Neural progenitor cell (in vitro differentiated cells): ENCODE measurements at regions not wholly inside any gene's neighbourhood (a gene's known extent, or its start where the extent isn't known, plus 50 kb on each side); places are given as distances from the start of the nearest gene placed in this dataset.

Source experiments
- DNase-seq: peaks from one replicate; pipeline ENCODE4 v3.0.0-alpha.2; 2016; ENCODE audit warnings: low spot score
- H2AFZ ChIP-seq: fragments of 200-600 bp; sonication (generic); replicated peaks from 2 replicates; pipeline ENCODE4 v1.6.1; 2016; ENCODE audit warnings: antibody characterized with exemption
- H3F3A ChIP-seq: fragments of 200-600 bp; sonication (generic); 2 replicates; pipeline ENCODE4 v1.6.1; 2016; ENCODE audit warnings: antibody characterized with exemption, low read depth
- H3K27ac ChIP-seq: fragments of 200-600 bp; sonication (generic); 2 replicates; pipeline ENCODE4 v1.5.1; 2016; ENCODE audit warnings: mild to moderate bottlenecking
- H3K27me3 ChIP-seq: fragments of 200-600 bp; sonication (generic); 2 replicates; pipeline ENCODE4 v1.6.1; 2016; ENCODE audit warnings: mild to moderate bottlenecking, moderate library complexity
- H3K36me3 ChIP-seq: fragments of 200-600 bp; sonication (generic); 2 replicates; pipeline ENCODE4 v1.5.1; 2016
- H3K4me1 ChIP-seq: fragments of 200-600 bp; sonication (generic); 2 replicates; pipeline ENCODE4 v1.6.1; 2016; ENCODE audit warnings: mixed run types
- H3K4me2 ChIP-seq: fragments of 200-600 bp; sonication (generic); 2 replicates; pipeline ENCODE4 v1.6.1; 2016
- H3K4me3 ChIP-seq: fragments of 200-600 bp; sonication (generic); 2 replicates; pipeline ENCODE4 v1.5.1; 2016
- H3K79me2 ChIP-seq: fragments of 200-600 bp; sonication (generic); 2 replicates; pipeline ENCODE4 v1.6.1; 2016; ENCODE audit warnings: low read depth
- H3K9ac ChIP-seq: fragments of 200-600 bp; sonication (generic); 2 replicates; pipeline ENCODE4 v1.6.1; 2016
- H3K9me3 ChIP-seq: fragments of 200-600 bp; sonication (generic); 2 replicates; pipeline ENCODE4 v1.5.1; 2016; ENCODE audit warnings: low read depth
- H4K20me1 ChIP-seq: fragments of 200-600 bp; sonication (generic); 2 replicates; pipeline ENCODE4 v1.6.1; 2016; ENCODE audit warnings: low read depth
- H3K27ac Mint-ChIP-seq: 3 replicates; pipeline ENCODE4 v1.8.0; 2021; ENCODE audit warnings: mixed read lengths
- H3K27me3 Mint-ChIP-seq: 2 replicates; pipeline ENCODE4 v1.8.0; 2022; ENCODE audit warnings: low read depth, mild to moderate bottlenecking, inconsistent platforms, moderate library complexity, mixed read lengths; ENCODE audit not compliant: insufficient read depth
- H3K36me3 Mint-ChIP-seq: 3 replicates; pipeline ENCODE4 v1.8.0; 2021; ENCODE audit warnings: mixed read lengths
- H3K4me1 Mint-ChIP-seq: 3 replicates; pipeline ENCODE4 v1.8.0; 2021; ENCODE audit warnings: mixed read lengths
- H3K4me3 Mint-ChIP-seq: 3 replicates; pipeline ENCODE4 v1.8.0; 2021; ENCODE audit warnings: mild to moderate bottlenecking, moderate library complexity, mixed read lengths
- H3K9me3 Mint-ChIP-seq: 3 replicates; pipeline ENCODE4 v1.8.0; 2020; ENCODE audit warnings: mixed read lengths
- EZH2 ChIP-seq: fragments of 200-600 bp; sonication (generic); IDR thresholded peaks from 2 replicates; pipeline ENCODE4 v1.6.1; 2017; ENCODE audit warnings: antibody characterized with exemption, mild to moderate bottlenecking, moderate library complexity
- EZH2phosphoT487 ChIP-seq: fragments of 200-600 bp; sonication (generic); IDR thresholded peaks from 2 replicates; pipeline ENCODE4 v1.6.1; 2017; ENCODE audit warnings: antibody characterized with exemption
- TF ChIP-seq, protein P1 (sequence below): fragments of 200-600 bp; sonication (generic); IDR thresholded peaks from 2 replicates; pipeline ENCODE4 v1.5.1; 2017; ENCODE audit warnings: antibody characterized with exemption, mild to moderate bottlenecking

DNA sequence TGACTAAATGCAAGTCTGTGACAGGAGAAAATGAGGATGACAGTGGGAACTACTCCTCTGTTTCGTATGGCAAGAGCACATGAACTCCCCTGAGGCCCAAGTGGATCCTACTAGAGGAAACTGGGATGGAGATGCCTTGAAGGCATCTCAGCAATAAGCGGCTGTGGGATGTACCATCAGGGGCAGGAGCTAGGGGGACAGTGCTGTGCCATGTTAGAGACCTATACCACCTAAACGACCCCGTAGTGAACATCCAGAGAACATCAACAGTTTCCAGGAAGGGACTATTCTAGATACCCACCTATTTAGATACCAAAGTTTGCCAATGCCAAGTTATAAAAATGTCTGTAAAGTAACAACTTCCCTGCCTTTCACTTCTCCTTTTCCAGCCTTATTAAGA, 860.8 kb upstream of the ACVR2A start:
- H3K4me1 Mint-ChIP-seq = peaks cover 13% of the 10 kb centered on the region
- Histone ChIP-seq H3K36me3 (no peaks in the 10 kb centered on the region), H3K27ac (no peak overlapping the region), H3F3A (no peaks in the 10 kb centered on the region), H3K4me3 (no peak overlapping the region), H3K27me3 (no peaks in the 10 kb centered on the region), H3K9me3 (no peaks in the 10 kb centered on the region), H3K9ac (no peak overlapping the region), H4K20me1 (no peaks in the 10 kb centered on the region), H3K4me1 (peaks cover 3% of the 10 kb centered on the region), H3K4me2 (no peak overlapping the region), H3K79me2 (no peaks in the 10 kb centered on the region), H2AFZ (peak overlapping the region; percentile 17)
- no peaks in the 10 kb centered on the region for H3K9me3 Mint-ChIP-seq
- no peaks in the 10 kb centered on the region for H3K27me3 Mint-ChIP-seq
- H3K4me3 Mint-ChIP-seq = no peak overlapping the region
- TF ChIP-seq EZH2 (no peak), EZH2phosphoT487 (no peak)
- TF ChIP-seq, protein P1, sequence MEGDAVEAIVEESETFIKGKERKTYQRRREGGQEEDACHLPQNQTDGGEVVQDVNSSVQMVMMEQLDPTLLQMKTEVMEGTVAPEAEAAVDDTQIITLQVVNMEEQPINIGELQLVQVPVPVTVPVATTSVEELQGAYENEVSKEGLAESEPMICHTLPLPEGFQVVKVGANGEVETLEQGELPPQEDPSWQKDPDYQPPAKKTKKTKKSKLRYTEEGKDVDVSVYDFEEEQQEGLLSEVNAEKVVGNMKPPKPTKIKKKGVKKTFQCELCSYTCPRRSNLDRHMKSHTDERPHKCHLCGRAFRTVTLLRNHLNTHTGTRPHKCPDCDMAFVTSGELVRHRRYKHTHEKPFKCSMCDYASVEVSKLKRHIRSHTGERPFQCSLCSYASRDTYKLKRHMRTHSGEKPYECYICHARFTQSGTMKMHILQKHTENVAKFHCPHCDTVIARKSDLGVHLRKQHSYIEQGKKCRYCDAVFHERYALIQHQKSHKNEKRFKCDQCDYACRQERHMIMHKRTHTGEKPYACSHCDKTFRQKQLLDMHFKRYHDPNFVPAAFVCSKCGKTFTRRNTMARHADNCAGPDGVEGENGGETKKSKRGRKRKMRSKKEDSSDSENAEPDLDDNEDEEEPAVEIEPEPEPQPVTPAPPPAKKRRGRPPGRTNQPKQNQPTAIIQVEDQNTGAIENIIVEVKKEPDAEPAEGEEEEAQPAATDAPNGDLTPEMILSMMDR = no peak
- DNase-seq = no peak
- H3K36me3 Mint-ChIP-seq = no peaks in the 10 kb centered on the region
- no peak overlapping the region for H3K27ac Mint-ChIP-seq

DNA sequence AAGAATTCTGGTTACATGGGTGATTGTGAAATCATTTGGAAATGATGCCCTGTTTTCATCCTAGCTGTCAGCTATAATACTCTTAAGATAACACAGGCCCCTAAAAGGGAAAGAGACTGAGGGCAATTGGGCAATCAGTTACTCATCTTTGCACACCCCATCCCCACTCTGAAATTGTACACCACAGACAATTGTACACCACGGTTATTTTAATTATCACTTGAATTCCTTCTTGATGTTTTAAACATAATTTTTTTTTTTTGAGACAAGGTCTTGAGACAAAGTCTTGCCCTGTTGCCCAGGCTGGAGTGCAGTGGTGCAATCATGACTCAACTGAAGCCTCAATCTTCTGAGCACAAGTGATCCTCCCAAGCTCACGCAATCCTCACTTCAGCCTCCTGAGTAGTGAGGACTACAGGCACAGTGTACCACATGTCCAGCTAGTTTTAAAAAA, 862.4 kb upstream of the ACVR2A start:
- no peaks in the 10 kb centered on the region for H3K9me3 Mint-ChIP-seq
- H3K9me3 ChIP-seq = no peaks in the 10 kb centered on the region
- H3K27ac ChIP-seq = no peak overlapping the region
- peaks cover 10% of the 10 kb centered on the region for H3K4me1 ChIP-seq
- H3K4me3 Mint-ChIP-seq = no peak overlapping the region
- peaks cover 12% of the 10 kb centered on the region for H3K4me1 Mint-ChIP-seq
- TF ChIP-seq, protein P1 = no peak
- TF ChIP-seq EZH2 (no peak), EZH2phosphoT487 (no peak)
- H3F3A ChIP-seq = no peaks in the 10 kb centered on the region
- H2AFZ ChIP-seq = no peak overlapping the region
- DNase-seq = no peak
- no peak overlapping the region for H3K27ac Mint-ChIP-seq
- H3K36me3 ChIP-seq = no peaks in the 10 kb centered on the region
- H3K9ac ChIP-seq = no peak overlapping the region
- no peaks in the 10 kb centered on the region for H3K27me3 Mint-ChIP-seq
- H3K4me2 ChIP-seq = no peak overlapping the region
- no peaks in the 10 kb centered on the region for H3K36me3 Mint-ChIP-seq
- no peaks in the 10 kb centered on the region for H3K79me2 ChIP-seq
- no peaks in the 10 kb centered on the region for H4K20me1 ChIP-seq
- no peaks in the 10 kb centered on the region for H3K27me3 ChIP-seq
- H3K4me3 ChIP-seq = no peak overlapping the region

DNA sequence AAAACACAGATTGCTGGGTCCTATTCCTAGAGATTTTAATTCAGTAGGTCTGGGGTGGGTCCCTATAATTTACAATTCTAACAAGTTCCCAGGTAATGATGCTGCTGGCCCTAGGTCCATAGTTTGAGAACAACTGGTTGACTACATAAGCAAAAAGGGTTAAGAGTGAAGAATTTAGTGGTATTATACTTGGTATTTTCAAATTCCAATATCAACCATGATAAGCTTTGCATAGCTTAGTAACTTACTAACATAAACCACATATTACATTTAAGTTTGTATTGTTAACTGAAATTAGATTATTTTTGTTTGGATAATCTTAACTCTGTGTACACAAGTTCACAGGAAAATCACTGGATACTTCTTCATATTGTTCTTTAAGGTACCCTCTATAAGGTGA, 862.9 kb upstream of the ACVR2A start:
- H3K4me3 ChIP-seq = no peak overlapping the region
- peaks cover 10% of the 10 kb centered on the region for H3K4me1 ChIP-seq
- no peak overlapping the region for H3K9ac ChIP-seq
- no peaks in the 10 kb centered on the region for H3K36me3 Mint-ChIP-seq
- H3K79me2 ChIP-seq = no peaks in the 10 kb centered on the region
- H3K4me2 ChIP-seq = no peak overlapping the region
- H3F3A ChIP-seq = no peaks in the 10 kb centered on the region
- no peaks in the 10 kb centered on the region for H3K27me3 ChIP-seq
- no peak for DNase-seq
- no peaks in the 10 kb centered on the region for H3K36me3 ChIP-seq
- TF ChIP-seq, protein P1 = no peak
- TF ChIP-seq EZH2phosphoT487 (no peak), EZH2 (no peak)
- no peak overlapping the region for H3K27ac Mint-ChIP-seq
- no peak overlapping the region for H2AFZ ChIP-seq
- no peak overlapping the region for H3K4me3 Mint-ChIP-seq
- no peaks in the 10 kb centered on the region for H3K27me3 Mint-ChIP-seq
- no peaks in the 10 kb centered on the region for H4K20me1 ChIP-seq
- H3K9me3 ChIP-seq = no peaks in the 10 kb centered on the region
- H3K4me1 Mint-ChIP-seq = peaks cover 12% of the 10 kb centered on the region
- H3K9me3 Mint-ChIP-seq = no peaks in the 10 kb centered on the region
- H3K27ac ChIP-seq = no peak overlapping the region
